Cardiac muscle cell (in vitro differentiated cells and primary cell): ENCODE measurements at regions not wholly inside any gene's neighbourhood (a gene's known extent, or its start where the extent isn't known, plus 50 kb on each side); places are given as distances from the start of the nearest gene placed in this dataset.
A peak's percentile ranks its signal among the peaks of the same experiment; 100 is the strongest.

Source experiments
- DNase-seq, 2 donors: peaks; one replicate each; pipeline versions ENCODE4 v3.0.0 to v3.0.0-alpha.2; 2010 to 2017; ENCODE audit warnings: low read depth in 1 of 2, low spot score in 1 of 2
- H3K27ac ChIP-seq: fragments of 200-600 bp; sonication (generic); 2 replicates; pipeline ENCODE4 v1.5.1; 2016
- H3K27me3 ChIP-seq: fragments of 200-600 bp; sonication (generic); 2 replicates; pipeline ENCODE4 v1.6.0; 2016; ENCODE audit warnings: control low read depth
- H3K36me3 ChIP-seq: fragments of 200-600 bp; sonication (generic); 2 replicates; pipeline ENCODE4 v1.5.1; 2016; ENCODE audit warnings: control low read depth
- H3K4me1 ChIP-seq: fragments of 200-600 bp; sonication (generic); 2 replicates; pipeline ENCODE4 v1.8.1; 2017; ENCODE audit warnings: low read depth, mild to moderate bottlenecking, mixed run types
- H3K4me3 ChIP-seq: fragments of 200-600 bp; sonication (generic); 2 replicates; pipeline ENCODE4 v1.5.1; 2016; ENCODE audit warnings: mild to moderate bottlenecking
- H3K9me3 ChIP-seq: fragments of 200-600 bp; sonication (generic); 2 replicates; pipeline ENCODE4 v1.5.1; 2017; ENCODE audit warnings: low read depth, mild to moderate bottlenecking, control low read depth
- TF ChIP-seq, protein P1 (sequence below): IDR thresholded peaks from 2 replicates; pipeline ENCODE4 v1.5.1; 2012; ENCODE audit warnings: low read depth, mild to moderate bottlenecking, low read length

GRCh38 chr15:77691607-77692006, 58.9 kb upstream of the LINGO1 start:
- Histone ChIP-seq H3K27me3 (no peaks in the 10 kb centered on the region), H3K4me3 (no peak overlapping the region), H3K9me3 (no peaks in the 10 kb centered on the region), H3K27ac (no peak overlapping the region), H3K36me3 (no peaks in the 10 kb centered on the region), H3K4me1 (no peaks in the 10 kb centered on the region)
- no peak for DNase-seq
- TF ChIP-seq, protein P1, sequence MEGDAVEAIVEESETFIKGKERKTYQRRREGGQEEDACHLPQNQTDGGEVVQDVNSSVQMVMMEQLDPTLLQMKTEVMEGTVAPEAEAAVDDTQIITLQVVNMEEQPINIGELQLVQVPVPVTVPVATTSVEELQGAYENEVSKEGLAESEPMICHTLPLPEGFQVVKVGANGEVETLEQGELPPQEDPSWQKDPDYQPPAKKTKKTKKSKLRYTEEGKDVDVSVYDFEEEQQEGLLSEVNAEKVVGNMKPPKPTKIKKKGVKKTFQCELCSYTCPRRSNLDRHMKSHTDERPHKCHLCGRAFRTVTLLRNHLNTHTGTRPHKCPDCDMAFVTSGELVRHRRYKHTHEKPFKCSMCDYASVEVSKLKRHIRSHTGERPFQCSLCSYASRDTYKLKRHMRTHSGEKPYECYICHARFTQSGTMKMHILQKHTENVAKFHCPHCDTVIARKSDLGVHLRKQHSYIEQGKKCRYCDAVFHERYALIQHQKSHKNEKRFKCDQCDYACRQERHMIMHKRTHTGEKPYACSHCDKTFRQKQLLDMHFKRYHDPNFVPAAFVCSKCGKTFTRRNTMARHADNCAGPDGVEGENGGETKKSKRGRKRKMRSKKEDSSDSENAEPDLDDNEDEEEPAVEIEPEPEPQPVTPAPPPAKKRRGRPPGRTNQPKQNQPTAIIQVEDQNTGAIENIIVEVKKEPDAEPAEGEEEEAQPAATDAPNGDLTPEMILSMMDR = no peak

- H3K4me3 ChIP-seq = no peak overlapping the region
- H3K36me3 ChIP-seq = no peaks in the 10 kb centered on the region
- TF ChIP-seq, protein P1 = no peak
- DNase-seq = no peak
- H3K4me1 ChIP-seq = no peaks in the 10 kb centered on the region
- H3K27ac ChIP-seq = no peak overlapping the region
- no peaks in the 10 kb centered on the region for H3K9me3 ChIP-seq
- H3K27me3 ChIP-seq = no peaks in the 10 kb centered on the region
Measured at GRCh38 chr15:77689821-77690220, 57.1 kb upstream of the LINGO1 start.

DNA sequence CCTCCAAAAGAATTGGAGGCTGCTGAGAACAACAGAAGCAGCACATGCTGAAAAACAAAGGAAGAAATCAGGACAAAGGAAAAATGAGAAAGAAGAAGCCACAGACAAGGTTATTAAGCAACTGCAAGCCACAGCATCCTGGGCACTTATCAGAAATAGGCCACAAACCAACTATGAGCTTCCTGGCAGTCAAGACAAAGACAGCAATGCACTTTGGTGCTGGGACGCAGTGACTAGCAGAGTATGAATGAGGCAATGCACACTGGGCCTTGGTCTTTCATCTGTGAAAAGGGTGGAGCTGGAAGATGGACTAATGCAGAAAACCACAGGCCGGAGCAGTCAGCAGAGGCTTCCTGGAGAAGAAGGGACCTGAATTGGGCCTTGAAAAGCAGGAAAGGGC, 56.0 kb upstream of the LINGO1 start:
- H3K27ac ChIP-seq = no peak overlapping the region
- TF ChIP-seq, protein P1 = no peak
- no peak overlapping the region for H3K4me3 ChIP-seq
- peak in 1 of 2 donors; percentile 48 for DNase-seq
- no peaks in the 10 kb centered on the region for H3K4me1 ChIP-seq
- no peaks in the 10 kb centered on the region for H3K36me3 ChIP-seq
- no peaks in the 10 kb centered on the region for H3K27me3 ChIP-seq
- H3K9me3 ChIP-seq = no peaks in the 10 kb centered on the region

- Histone ChIP-seq H3K36me3 (no peaks in the 10 kb centered on the region), H3K27ac (no peak overlapping the region), H3K9me3 (no peaks in the 10 kb centered on the region), H3K27me3 (no peaks in the 10 kb centered on the region), H3K4me1 (no peaks in the 10 kb centered on the region), H3K4me3 (no peak overlapping the region)
- no peak for DNase-seq
- TF ChIP-seq, protein P1 = no peak
Measured at GRCh38 chr15:77688266-77688665, 55.6 kb upstream of the LINGO1 start.

- no peaks in the 10 kb centered on the region for H3K9me3 ChIP-seq
- TF ChIP-seq, protein P1 = no peak
- peaks cover under 1% of the 10 kb centered on the region for H3K27me3 ChIP-seq
- no peak for DNase-seq
- no peaks in the 10 kb centered on the region for H3K36me3 ChIP-seq
- peaks cover 4% of the 10 kb centered on the region for H3K4me1 ChIP-seq
- no peak overlapping the region for H3K4me3 ChIP-seq
- no peak overlapping the region for H3K27ac ChIP-seq
Measured at GRCh38 chr15:77685082-77685815, 52.5 kb upstream of the LINGO1 start.
